GM12892 (cell line): ENCODE measurements at regions not wholly inside any gene's neighbourhood (a gene's known extent, or its start where the extent isn't known, plus 50 kb on each side); places are given as distances from the start of the nearest gene placed in this dataset.

ENCODE experiments used
- POLR2A ChIP-seq: IDR thresholded peaks from 2 replicates; pipeline ENCODE4 v1.6.1; 2011; ENCODE audit warnings: low read depth, low read length, control low read depth
- POLR2AphosphoS5 ChIP-seq: IDR thresholded peaks from 2 replicates; pipeline ENCODE4 v1.6.1; 2011; ENCODE audit warnings: low read depth, low read length, control low read depth

GRCh38 chr2:228669690-228670089 lies 488.2 kb upstream of the SPHKAP start:
- TF ChIP-seq POLR2A (no peak), POLR2AphosphoS5 (no peak)
